T-helper 2 cell treated with Interferon-gamma antibody and Interleukin-4, amounts not matched to agents 5 μg/mL and 100 μg/mL, for 36 hours (primary cell): ENCODE measurements at regions not wholly inside any gene's neighbourhood (a gene's known extent, or its start where the extent isn't known, plus 50 kb on each side); places are given as distances from the start of the nearest gene placed in this dataset.
"Not testable (repeated sequence)": the region's sequence is repeated elsewhere in the genome, so short reads cannot be mapped to it uniquely, and the experiment has no call there.

Experiments used
- DNase-seq: peaks from one replicate; pipeline ENCODE4 v3.0.0; 2021; ENCODE audit warnings: low spot score
- H3K27ac Mint-ChIP-seq: one replicate; pipeline ENCODE4 v1.8.0; 2021; ENCODE audit warnings: mild to moderate bottlenecking, mixed read lengths
- H3K27me3 Mint-ChIP-seq: one replicate; pipeline ENCODE4 v1.8.0; 2021; ENCODE audit warnings: low read depth, mixed read lengths
- H3K36me3 Mint-ChIP-seq: one replicate; pipeline ENCODE4 v1.8.0; 2021; ENCODE audit warnings: low read depth, mixed read lengths
- H3K4me1 Mint-ChIP-seq: one replicate; pipeline ENCODE4 v1.8.0; 2021; ENCODE audit warnings: low read depth, mixed read lengths
- H3K4me3 Mint-ChIP-seq: one replicate; pipeline ENCODE4 v1.8.0; 2022; ENCODE audit warnings: mild to moderate bottlenecking, moderate library complexity, mixed read lengths
- H3K9me3 Mint-ChIP-seq: one replicate; pipeline ENCODE4 v1.8.0; 2021; ENCODE audit warnings: mixed read lengths

GRCh38 chrY:12212394-12212793, 488.6 kb upstream of the USP9Y start:
- H3K9me3 Mint-ChIP-seq, result peaks cover 51% of the 10 kb centered on the region
- peaks cover 22% of the 10 kb centered on the region for H3K4me1 Mint-ChIP-seq
- peaks cover 23% of the 10 kb centered on the region for H3K36me3 Mint-ChIP-seq
- H3K27me3 Mint-ChIP-seq, result no peaks in the 10 kb centered on the region
- H3K4me3 Mint-ChIP-seq, result no peak overlapping the region
- no peak for DNase-seq
- H3K27ac Mint-ChIP-seq, result no peak overlapping the region

GRCh38 chrY:12215564-12216022, 485.4 kb upstream of the USP9Y start:
- Mint-ChIP-seq H3K36me3 (peaks cover 26% of the 10 kb centered on the region), H3K9me3 (peaks cover 62% of the 10 kb centered on the region), H3K4me3 (peak overlapping the region; percentile 48)

GRCh38 chrY:12230921-12231320, 470.1 kb upstream of the USP9Y start:
- Mint-ChIP-seq H3K9me3 (no peaks in the 10 kb centered on the region), H3K36me3 (no peaks in the 10 kb centered on the region), H3K27me3 (no peaks in the 10 kb centered on the region), H3K4me1 (no peaks in the 10 kb centered on the region), H3K27ac (no peak overlapping the region), H3K4me3 (no peak overlapping the region)
- DNase-seq, result no peak

More at GRCh38 chrY:12215564-12216022, 485.4 kb upstream of the USP9Y start:
- H3K4me1 Mint-ChIP-seq, result peaks cover 22% of the 10 kb centered on the region
- H3K27me3 Mint-ChIP-seq, result no peaks in the 10 kb centered on the region
- peak overlapping the region; percentile 83 for H3K27ac Mint-ChIP-seq
- DNase-seq, result no peak

GRCh38 chrY:12236399-12236798, 464.6 kb upstream of the USP9Y start:
- Mint-ChIP-seq H3K27ac (no peak overlapping the region), H3K27me3 (no peaks in the 10 kb centered on the region), H3K4me3 (no peak overlapping the region), H3K9me3 (no peaks in the 10 kb centered on the region), H3K4me1 (no peaks in the 10 kb centered on the region), H3K36me3 (no peaks in the 10 kb centered on the region)
- DNase-seq, result no peak

GRCh38 chrY:12240326-12240725, 460.7 kb upstream of the USP9Y start:
- H3K4me1 Mint-ChIP-seq, H3K4me3 Mint-ChIP-seq, DNase-seq, H3K9me3 Mint-ChIP-seq, H3K27me3 Mint-ChIP-seq, H3K36me3 Mint-ChIP-seq, H3K27ac Mint-ChIP-seq: not testable (repeated sequence)

- Mint-ChIP-seq H3K4me1 (no peaks in the 10 kb centered on the region), H3K27me3 (no peaks in the 10 kb centered on the region)
- no peak for DNase-seq
Observed at GRCh38 chrY:12244146-12244545, 456.9 kb upstream of the USP9Y start.

GRCh38 chrY:12253756-12254155, 447.3 kb upstream of the USP9Y start:
- Mint-ChIP-seq H3K4me1 (no peaks in the 10 kb centered on the region), H3K4me3 (no peak overlapping the region), H3K27ac (no peak overlapping the region), H3K36me3 (no peaks in the 10 kb centered on the region), H3K27me3 (no peaks in the 10 kb centered on the region), H3K9me3 (no peaks in the 10 kb centered on the region)
- no peak for DNase-seq

More at GRCh38 chrY:12244146-12244545, 456.9 kb upstream of the USP9Y start:
- no peak overlapping the region for H3K4me3 Mint-ChIP-seq
- no peak overlapping the region for H3K27ac Mint-ChIP-seq
- H3K36me3 Mint-ChIP-seq, result no peaks in the 10 kb centered on the region
- H3K9me3 Mint-ChIP-seq, result no peaks in the 10 kb centered on the region

- Mint-ChIP-seq H3K4me3 (no peak overlapping the region), H3K9me3 (no peaks in the 10 kb centered on the region), H3K27ac (no peak overlapping the region), H3K4me1 (no peaks in the 10 kb centered on the region), H3K36me3 (no peaks in the 10 kb centered on the region), H3K27me3 (no peaks in the 10 kb centered on the region)
- DNase-seq, result no peak
Observed at GRCh38 chrY:12271162-12271561, 429.9 kb upstream of the USP9Y start.

GRCh38 chrY:12285608-12286007, 415.4 kb upstream of the USP9Y start:
- no peaks in the 10 kb centered on the region for H3K27me3 Mint-ChIP-seq
- H3K4me3 Mint-ChIP-seq, result no peak overlapping the region
- no peak for DNase-seq
- peaks cover 13% of the 10 kb centered on the region for H3K9me3 Mint-ChIP-seq
- H3K4me1 Mint-ChIP-seq, result peaks cover 6% of the 10 kb centered on the region
- H3K27ac Mint-ChIP-seq, result no peak overlapping the region
- no peaks in the 10 kb centered on the region for H3K36me3 Mint-ChIP-seq

GRCh38 chrY:12288919-12289318, 412.1 kb upstream of the USP9Y start:
- no peak for DNase-seq
- peaks cover 6% of the 10 kb centered on the region for H3K4me1 Mint-ChIP-seq
- no peak overlapping the region for H3K27ac Mint-ChIP-seq
- H3K36me3 Mint-ChIP-seq, result no peaks in the 10 kb centered on the region
- H3K9me3 Mint-ChIP-seq, result peaks cover 13% of the 10 kb centered on the region
- H3K4me3 Mint-ChIP-seq, result peak overlapping the region; percentile 21
- no peaks in the 10 kb centered on the region for H3K27me3 Mint-ChIP-seq

- DNase-seq, result no peak
- Mint-ChIP-seq H3K9me3 (peaks cover 11% of the 10 kb centered on the region), H3K27me3 (no peaks in the 10 kb centered on the region), H3K36me3 (no peaks in the 10 kb centered on the region), H3K4me1 (peaks cover 6% of the 10 kb centered on the region), H3K4me3 (no peak overlapping the region), H3K27ac (no peak overlapping the region)
Observed at GRCh38 chrY:12289415-12289814, 411.6 kb upstream of the USP9Y start.

GRCh38 chrY:12292542-12292941, 408.5 kb upstream of the USP9Y start:
- DNase-seq, result no peak
- Mint-ChIP-seq H3K27me3 (no peaks in the 10 kb centered on the region), H3K4me1 (peaks cover 6% of the 10 kb centered on the region), H3K9me3 (no peaks in the 10 kb centered on the region), H3K4me3 (no peak overlapping the region), H3K36me3 (no peaks in the 10 kb centered on the region), H3K27ac (no peak overlapping the region)

GRCh38 chrY:12296460-12296859, 404.6 kb upstream of the USP9Y start:
- H3K9me3 Mint-ChIP-seq, result no peaks in the 10 kb centered on the region
- no peak overlapping the region for H3K27ac Mint-ChIP-seq
- H3K27me3 Mint-ChIP-seq, result no peaks in the 10 kb centered on the region
- DNase-seq, result no peak
- no peaks in the 10 kb centered on the region for H3K4me1 Mint-ChIP-seq
- no peaks in the 10 kb centered on the region for H3K36me3 Mint-ChIP-seq
- no peak overlapping the region for H3K4me3 Mint-ChIP-seq

- DNase-seq, H3K27me3 Mint-ChIP-seq, H3K4me3 Mint-ChIP-seq, H3K27ac Mint-ChIP-seq, H3K36me3 Mint-ChIP-seq, H3K4me1 Mint-ChIP-seq, H3K9me3 Mint-ChIP-seq: not testable (repeated sequence)
Observed at GRCh38 chrY:12299796-12300195, 401.2 kb upstream of the USP9Y start.

- no peak for DNase-seq
- no peak overlapping the region for H3K27ac Mint-ChIP-seq
- H3K36me3 Mint-ChIP-seq, result no peaks in the 10 kb centered on the region
- H3K27me3 Mint-ChIP-seq, result no peaks in the 10 kb centered on the region
- peak overlapping the region; percentile 77 for H3K4me3 Mint-ChIP-seq
- no peaks in the 10 kb centered on the region for H3K9me3 Mint-ChIP-seq
- H3K4me1 Mint-ChIP-seq, result peaks cover 3% of the 10 kb centered on the region
Observed at GRCh38 chrY:12303464-12303863, 397.6 kb upstream of the USP9Y start.
